ENCODE measurements at regions not wholly inside any gene's neighbourhood (a gene's known extent, or its start where the extent isn't known, plus 50 kb on each side); places are given as distances from the start of the nearest gene placed in this dataset.
A peak's percentile ranks its signal among the peaks of the same experiment; 100 is the strongest.

- no peaks in the 10 kb centered on the region for H3K79me2 ChIP-seq (ENCODE audit: insufficient read depth, low read length)
- H3K4me1 ChIP-seq (ENCODE audit: insufficient read depth, low read length) = no peaks in the 10 kb centered on the region
- H3K4me2 ChIP-seq (ENCODE audit: insufficient read depth, insufficient read length, low read length) = no peak overlapping the region
- Mint-ChIP-seq H3K4me3 (no peak overlapping the region), H3K4me1 (peaks cover 7 to 17% of the 10 kb centered on the region in 2 experiments; a peak in 3 of 4 replicates), H3K27ac (peak overlapping the region in 1 of 3 experiments; percentile 15; a peak in 1 of 7 replicates), H3K36me3 (ENCODE audit: insufficient read depth in 1 of 3, low read depth in 3 of 3) (no peaks in the 10 kb centered on the region), H3K9me3 (no peaks in the 10 kb centered on the region), H3K27me3 (ENCODE audit: low read depth) (peaks cover 7% of the 10 kb centered on the region)
- H4K91ac ChIP-seq (ENCODE audit: insufficient read length, low read depth, low read length) = no peak overlapping the region
- no peak overlapping the region for H2BK20ac ChIP-seq (ENCODE audit: low read depth, low read length, poor library complexity, severe bottlenecking)
- no peak overlapping the region for H2BK12ac ChIP-seq (ENCODE audit: insufficient read length, low read depth, low read length)
- no peak overlapping the region for H3K4ac ChIP-seq (ENCODE audit: low read depth, low read length)
- H3K9ac ChIP-seq (ENCODE audit: extremely low read depth, insufficient read length, low read length) = no peak overlapping the region
- H2BK5ac ChIP-seq (ENCODE audit: insufficient read length, low read length) = no peak overlapping the region
- no peak overlapping the region for H3K18ac ChIP-seq (ENCODE audit: insufficient read length, low read depth, low read length)
- H3K14ac ChIP-seq (ENCODE audit: insufficient read depth, low read length) = no peak overlapping the region
- H4K20me1 ChIP-seq (ENCODE audit: control insufficient read depth, insufficient read depth, insufficient read length) = no peaks in the 10 kb centered on the region
- H2AFZ ChIP-seq (ENCODE audit: low read length) = no peak overlapping the region
- H3K27me3 ChIP-seq (ENCODE audit: insufficient read depth, low read length) = no peaks in the 10 kb centered on the region
- H4K8ac ChIP-seq (replicated peaks; ENCODE audit: insufficient read length, low read depth, low read length) = no peak overlapping the region
- H2AK5ac ChIP-seq (ENCODE audit: insufficient read length, low read length) = no peak overlapping the region
- no CpG with 5 or more reads among the region's 7 CpGs for WGBS (ENCODE audit: extremely low coverage, insufficient read length, low lambda C conversion rate)
- H3K79me1 ChIP-seq (ENCODE audit: insufficient read depth, low read depth, low read length, poor library complexity, severe bottlenecking) = no peaks in the 10 kb centered on the region
- H2BK120ac ChIP-seq (ENCODE audit: low read depth, low read length, poor library complexity, severe bottlenecking) = no peak overlapping the region
- no peaks in the 10 kb centered on the region for H3K9me3 ChIP-seq (ENCODE audit: control insufficient read depth, low read depth, low read length)
- H3K23ac ChIP-seq (ENCODE audit: insufficient read length, low read depth, low read length) = no peak overlapping the region
- no peak overlapping the region for H3T11ph ChIP-seq (ENCODE audit: low read length)
- no peak for TF ChIP-seq CTCF (conservative IDR thresholded peaks at IDR 0.05)
- H4K5ac ChIP-seq (ENCODE audit: insufficient read length, low read depth, low read length) = no peak overlapping the region
- DNase-seq = no peak
- no peak overlapping the region for H2BK15ac ChIP-seq (ENCODE audit: low read depth, low read length)
- no peaks in the 10 kb centered on the region for H3K23me2 ChIP-seq (ENCODE audit: insufficient read length, low read depth, low read length, poor library complexity, severe bottlenecking)
- H3K27ac ChIP-seq (ENCODE audit: insufficient read length, low read depth, low read length) = no peak overlapping the region
- no peak overlapping the region for H3K56ac ChIP-seq (ENCODE audit: insufficient read length, low read depth, low read length)
Observed at GRCh38 chr2:130263606-130264005, 65.4 kb upstream of the TUBA3E start.

All from H9 (cell line).